Activated CD4-positive, alpha-beta T cell treated with anti-CD3 and anti-CD28 coated beads for 36 hours (primary cell): ENCODE measurements at regions not wholly inside any gene's neighbourhood (a gene's known extent, or its start where the extent isn't known, plus 50 kb on each side); places are given as distances from the start of the nearest gene placed in this dataset.

ENCODE experiments used
- ATAC-seq: fragments of 200-7000 bp; cut with Tn5 transposase; one replicate; pipeline ENCODE4 v1.10.0; 2021; ENCODE audit warnings: mild to moderate bottlenecking, moderate library complexity
- CTCF ChIA-PET: fragments of 350-600 bp; sonication (Branson Sonifier 250); formaldehyde crosslinking; loops from one replicate; lab custom pipeline; 2021; ENCODE audit warnings: antibody characterized with exemption; lab: Charles Lee
- POLR2A ChIA-PET: fragments of 350-600 bp; sonication (Branson Sonifier 250); formaldehyde crosslinking; loops from one replicate; lab custom pipeline; 2021; ENCODE audit warnings: antibody characterized with exemption, inconsistent platforms; lab: Charles Lee
- DNase-seq: peaks from one replicate; pipeline ENCODE4 v3.0.0-alpha.2; 2020
- H3K27ac Mint-ChIP-seq: one replicate; pipeline ENCODE4 v1.8.0; 2021; ENCODE audit warnings: mixed read lengths
- H3K27me3 Mint-ChIP-seq: one replicate; pipeline ENCODE4 v1.8.0; 2021; ENCODE audit warnings: mixed read lengths
- H3K36me3 Mint-ChIP-seq: one replicate; pipeline ENCODE4 v1.8.0; 2021; ENCODE audit warnings: low read depth, mixed read lengths
- H3K4me1 Mint-ChIP-seq: one replicate; pipeline ENCODE4 v1.8.0; 2021; ENCODE audit warnings: mixed read lengths
- H3K4me3 Mint-ChIP-seq: one replicate; pipeline ENCODE4 v1.8.0; 2021; ENCODE audit warnings: mild to moderate bottlenecking, moderate library complexity, mixed read lengths
- H3K9me3 Mint-ChIP-seq: one replicate; pipeline ENCODE4 v1.8.0; 2021; ENCODE audit warnings: low read depth, mixed read lengths
- intact Hi-C, 2 experiments: fragments of 100-400 bp; cut with DNase I in 1 of 2; cut with micrococcal nuclease in 1 of 2; formaldehyde crosslinking; loops; one replicate each; pipeline versions ENCODE4 v1.14.2 to v1.15.1; 2022 to 2024; cut with DNase I, micrococcal nuclease

DNA sequence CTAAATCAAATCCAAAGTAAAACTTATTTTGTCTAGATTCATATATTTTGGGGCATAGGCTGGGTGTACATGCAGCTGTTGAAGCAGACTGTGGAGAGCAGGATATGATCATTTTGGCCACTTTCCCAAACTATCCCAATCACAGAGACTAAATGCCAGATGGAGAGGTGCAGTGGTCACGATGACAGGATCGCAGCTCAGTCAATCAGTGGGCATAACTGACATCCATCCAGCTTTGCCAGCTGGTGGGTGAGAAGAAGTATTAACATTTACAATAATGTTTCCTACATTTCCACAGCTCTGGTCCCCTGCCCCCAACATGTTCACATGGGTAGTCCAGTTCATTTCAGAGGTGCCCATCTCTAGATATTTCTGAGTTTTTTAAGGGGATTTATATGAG is 255.5 kb upstream of the SESN3 start:
- DNase-seq = no peak
- ATAC-seq = no peak
- Mint-ChIP-seq H3K9me3 (peaks cover under 1% of the 10 kb centered on the region), H3K27ac (no peak overlapping the region), H3K27me3 (no peaks in the 10 kb centered on the region), H3K4me3 (no peak overlapping the region), H3K4me1 (peaks cover 2% of the 10 kb centered on the region), H3K36me3 (peaks cover under 1% of the 10 kb centered on the region)
- ChIA-PET POLR2A (no interaction called here), CTCF (interaction anchor here (0.6 to 0.7 kb wide), 2 partner anchors 355 to 1011 kb away, joined by 3 to 4 read pairs; no protein-coding TSS in a partner anchor)
- intact Hi-C loops = no loop called here

DNA sequence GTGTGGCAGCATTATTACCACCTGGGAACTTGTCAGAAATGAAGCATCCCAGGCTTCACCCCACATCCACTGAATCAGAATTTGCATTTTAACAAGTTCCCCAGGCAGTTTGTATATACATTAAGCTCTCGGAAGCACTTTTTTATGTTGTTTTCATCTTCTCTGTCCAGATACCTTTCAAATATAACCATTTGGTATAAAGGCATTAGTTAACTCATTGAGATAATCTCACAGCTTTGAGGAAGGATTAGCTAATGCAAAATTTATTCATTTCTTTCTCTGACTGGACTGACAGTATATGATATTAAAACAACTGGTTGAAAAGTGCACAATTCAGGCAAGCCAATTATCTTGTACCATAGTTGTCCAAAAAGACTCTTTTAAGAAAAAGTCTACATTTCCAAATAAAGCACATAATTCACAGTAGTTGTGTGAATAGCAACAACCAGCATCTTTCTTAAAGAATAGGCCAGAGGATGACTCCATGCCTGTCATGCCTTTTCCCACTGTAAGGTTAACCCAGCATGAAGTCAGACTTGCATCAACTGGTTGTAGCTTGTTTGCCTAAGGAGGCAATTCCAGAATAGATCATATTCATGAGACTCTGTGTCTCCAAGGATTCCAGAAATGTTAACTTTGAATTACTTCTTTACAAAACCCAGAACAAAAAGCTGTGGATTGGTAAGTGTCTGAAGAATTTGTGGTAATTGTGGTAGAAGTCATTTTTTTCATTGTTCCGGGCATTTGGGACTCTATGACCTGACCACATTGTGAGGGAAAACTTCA is 254.3 kb upstream of the SESN3 start:
- H3K4me3 Mint-ChIP-seq = no peak overlapping the region
- peaks cover 2% of the 10 kb centered on the region for H3K4me1 Mint-ChIP-seq
- H3K36me3 Mint-ChIP-seq = no peaks in the 10 kb centered on the region
- CTCF ChIA-PET = interaction anchor here (0.6 kb wide), 1 partner anchor 220 kb away, joined by 3 read pairs; no protein-coding TSS in a partner anchor
- H3K27me3 Mint-ChIP-seq = no peaks in the 10 kb centered on the region
- POLR2A ChIA-PET = no interaction called here
- no peaks in the 10 kb centered on the region for H3K9me3 Mint-ChIP-seq
- no peak for ATAC-seq
- intact Hi-C loops = no loop called here
- H3K27ac Mint-ChIP-seq = no peak overlapping the region
- no peak for DNase-seq

- POLR2A ChIA-PET = no interaction called here
- CTCF ChIA-PET = no interaction called here
- H3K4me1 Mint-ChIP-seq = peaks cover 2% of the 10 kb centered on the region
- H3K36me3 Mint-ChIP-seq = no peaks in the 10 kb centered on the region
- no peaks in the 10 kb centered on the region for H3K9me3 Mint-ChIP-seq
- no peaks in the 10 kb centered on the region for H3K27me3 Mint-ChIP-seq
- intact Hi-C loops = no loop called here
- no peak overlapping the region for H3K27ac Mint-ChIP-seq
- no peak for ATAC-seq
- no peak overlapping the region for H3K4me3 Mint-ChIP-seq
- DNase-seq = no peak
Measured at GRCh38 chr11:95483339-95483738, 252.3 kb upstream of the SESN3 start.

- POLR2A ChIA-PET = no interaction called here
- CTCF ChIA-PET = interaction anchor here (1.0 kb wide), 1 partner anchor 227 kb away, joined by 3 read pairs; no protein-coding TSS in a partner anchor
- Mint-ChIP-seq H3K4me3 (no peak overlapping the region), H3K27ac (no peak overlapping the region), H3K4me1 (no peaks in the 10 kb centered on the region), H3K9me3 (no peaks in the 10 kb centered on the region), H3K36me3 (no peaks in the 10 kb centered on the region), H3K27me3 (no peaks in the 10 kb centered on the region)
- intact Hi-C loops = no loop called here
- DNase-seq (no peak), ATAC-seq (no peak)
Measured at GRCh38 chr11:95478003-95478402, 247.0 kb upstream of the SESN3 start.

DNA sequence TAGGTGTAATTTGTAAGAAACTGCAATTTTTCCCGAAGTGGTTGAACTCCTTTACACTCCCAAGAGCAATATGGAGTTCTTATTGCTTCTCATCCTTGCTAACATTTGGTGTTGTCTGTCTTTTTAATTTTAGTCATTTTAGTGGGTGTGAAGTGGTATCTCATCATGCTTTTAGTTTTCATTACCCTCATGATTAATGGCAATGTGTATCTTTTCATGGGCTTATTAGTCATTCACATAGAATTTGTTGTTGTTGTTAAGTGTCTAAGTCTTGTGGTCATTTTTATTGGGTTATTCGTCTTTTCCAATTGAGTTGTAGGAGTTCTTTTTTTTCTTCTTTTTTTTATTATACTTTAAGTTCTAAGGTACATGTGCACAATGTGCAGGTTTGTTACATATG is 238.3 kb upstream of the SESN3 start:
- intact Hi-C loops = no loop called here
- H3K9me3 Mint-ChIP-seq = no peaks in the 10 kb centered on the region
- H3K4me3 Mint-ChIP-seq = no peak overlapping the region
- H3K27me3 Mint-ChIP-seq = no peaks in the 10 kb centered on the region
- ChIA-PET CTCF (no interaction called here), POLR2A (no interaction called here)
- no peak overlapping the region for H3K27ac Mint-ChIP-seq
- H3K4me1 Mint-ChIP-seq = no peaks in the 10 kb centered on the region
- DNase-seq (no peak), ATAC-seq (no peak)
- H3K36me3 Mint-ChIP-seq = no peaks in the 10 kb centered on the region

- no peak for DNase-seq
- no peaks in the 10 kb centered on the region for H3K4me1 Mint-ChIP-seq
- ATAC-seq = no peak
- intact Hi-C loops = no loop called here
- POLR2A ChIA-PET = no interaction called here
- H3K27me3 Mint-ChIP-seq = no peaks in the 10 kb centered on the region
- CTCF ChIA-PET = interaction anchor here (1.1 kb wide), 1 partner anchor 239 kb away, joined by 3 read pairs; no protein-coding TSS in a partner anchor
- no peaks in the 10 kb centered on the region for H3K36me3 Mint-ChIP-seq
- no peaks in the 10 kb centered on the region for H3K9me3 Mint-ChIP-seq
- H3K4me3 Mint-ChIP-seq = no peak overlapping the region
- H3K27ac Mint-ChIP-seq = no peak overlapping the region
Measured at GRCh38 chr11:95466416-95466815, 235.4 kb upstream of the SESN3 start.

DNA sequence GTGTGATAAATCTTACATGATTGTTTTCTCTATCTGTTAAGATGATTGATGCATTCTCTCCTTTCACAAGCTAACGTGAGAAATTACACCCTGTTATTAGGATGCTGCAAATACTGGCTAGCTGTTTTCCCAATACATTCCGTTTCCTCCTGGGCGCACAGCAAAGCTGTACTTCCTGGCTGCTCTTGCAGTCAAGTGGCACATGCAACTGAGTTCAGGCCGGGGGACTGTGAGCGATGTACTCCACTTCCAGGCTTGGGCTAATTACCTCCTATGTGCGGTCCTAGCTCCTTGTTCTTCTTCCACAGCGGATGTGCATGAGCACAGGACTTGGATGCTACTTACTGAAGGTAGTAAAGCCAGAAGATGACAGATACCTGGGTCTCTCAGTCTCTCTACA is 234.9 kb upstream of the SESN3 start:
- no peak for ATAC-seq
- intact Hi-C loops = no loop called here
- ChIA-PET CTCF (interaction anchor here (1.1 kb wide), 1 partner anchor 239 kb away, joined by 3 read pairs; no protein-coding TSS in a partner anchor), POLR2A (no interaction called here)
- H3K9me3 Mint-ChIP-seq = no peaks in the 10 kb centered on the region
- no peak overlapping the region for H3K27ac Mint-ChIP-seq
- no peaks in the 10 kb centered on the region for H3K36me3 Mint-ChIP-seq
- no peak for DNase-seq
- H3K4me3 Mint-ChIP-seq = no peak overlapping the region
- H3K27me3 Mint-ChIP-seq = no peaks in the 10 kb centered on the region
- H3K4me1 Mint-ChIP-seq = no peaks in the 10 kb centered on the region

DNA sequence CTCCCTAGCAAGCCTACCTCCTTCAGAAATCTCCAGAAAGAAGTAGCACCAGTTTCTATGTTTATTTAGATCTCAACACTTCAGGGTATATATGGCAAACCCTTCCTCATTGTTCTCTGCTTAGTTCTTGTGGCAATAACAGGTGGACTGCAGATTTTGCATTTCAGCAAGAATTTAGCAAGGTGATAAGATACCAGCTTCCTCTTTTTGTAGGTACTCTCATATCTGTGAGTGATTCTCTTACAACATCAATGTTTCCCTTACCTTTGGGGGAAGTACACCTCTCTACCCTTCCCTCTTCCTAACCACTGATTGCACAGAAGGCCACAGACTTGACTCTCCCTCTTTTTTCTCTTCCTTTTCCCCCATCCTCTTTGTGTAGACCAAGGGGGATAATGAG is 230.9 kb upstream of the SESN3 start:
- CTCF ChIA-PET = interaction anchor here (0.5 to 0.9 kb wide), 2 partner anchors 102 to 249 kb away, joined by 3 to 4 read pairs; no protein-coding TSS in a partner anchor
- Mint-ChIP-seq H3K4me1 (no peaks in the 10 kb centered on the region), H3K27me3 (no peaks in the 10 kb centered on the region), H3K27ac (no peak overlapping the region), H3K4me3 (no peak overlapping the region), H3K36me3 (no peaks in the 10 kb centered on the region), H3K9me3 (no peaks in the 10 kb centered on the region)
- ATAC-seq (no peak), DNase-seq (no peak)
- intact Hi-C loops = no loop called here
- POLR2A ChIA-PET = no interaction called here

DNA sequence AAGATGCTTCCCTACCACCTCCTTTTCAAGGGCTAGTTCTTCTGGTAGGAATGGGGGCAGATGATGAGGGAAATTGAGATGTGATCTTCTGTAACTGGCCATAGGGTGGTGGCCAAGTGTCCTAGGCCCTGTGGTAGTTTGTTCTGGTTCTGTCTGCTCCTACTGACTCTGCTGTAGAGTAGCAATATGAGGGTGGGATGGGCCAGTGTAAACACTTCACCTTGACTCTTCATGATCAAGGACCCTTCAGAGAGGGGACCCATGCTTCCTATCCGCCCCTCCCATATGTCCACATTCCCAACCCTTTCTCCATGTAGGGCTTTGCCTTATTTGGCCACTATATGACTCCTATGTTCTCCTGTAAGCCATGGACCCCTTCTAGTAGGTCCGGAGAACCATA is 230.3 kb upstream of the SESN3 start:
- Mint-ChIP-seq H3K4me3 (no peak overlapping the region), H3K9me3 (no peaks in the 10 kb centered on the region), H3K4me1 (no peaks in the 10 kb centered on the region), H3K27ac (no peak overlapping the region), H3K27me3 (no peaks in the 10 kb centered on the region), H3K36me3 (no peaks in the 10 kb centered on the region)
- DNase-seq (no peak), ATAC-seq (no peak)
- POLR2A ChIA-PET = no interaction called here
- CTCF ChIA-PET = interaction anchor here (0.5 kb wide), 1 partner anchor 103 kb away, joined by 3 read pairs; no protein-coding TSS in a partner anchor
- intact Hi-C loops = no loop called here

GRCh38 chr11:95459291-95460042 is 228.5 kb upstream of the SESN3 start:
- H3K36me3 Mint-ChIP-seq = no peaks in the 10 kb centered on the region
- no peaks in the 10 kb centered on the region for H3K4me1 Mint-ChIP-seq
- no peaks in the 10 kb centered on the region for H3K9me3 Mint-ChIP-seq
- no peaks in the 10 kb centered on the region for H3K27me3 Mint-ChIP-seq
- no peak overlapping the region for H3K4me3 Mint-ChIP-seq
- ATAC-seq (no peak), DNase-seq (no peak)
- H3K27ac Mint-ChIP-seq = no peak overlapping the region
- CTCF ChIA-PET = no interaction called here
- POLR2A ChIA-PET = no interaction called here
- intact Hi-C loops = no loop called here

DNA sequence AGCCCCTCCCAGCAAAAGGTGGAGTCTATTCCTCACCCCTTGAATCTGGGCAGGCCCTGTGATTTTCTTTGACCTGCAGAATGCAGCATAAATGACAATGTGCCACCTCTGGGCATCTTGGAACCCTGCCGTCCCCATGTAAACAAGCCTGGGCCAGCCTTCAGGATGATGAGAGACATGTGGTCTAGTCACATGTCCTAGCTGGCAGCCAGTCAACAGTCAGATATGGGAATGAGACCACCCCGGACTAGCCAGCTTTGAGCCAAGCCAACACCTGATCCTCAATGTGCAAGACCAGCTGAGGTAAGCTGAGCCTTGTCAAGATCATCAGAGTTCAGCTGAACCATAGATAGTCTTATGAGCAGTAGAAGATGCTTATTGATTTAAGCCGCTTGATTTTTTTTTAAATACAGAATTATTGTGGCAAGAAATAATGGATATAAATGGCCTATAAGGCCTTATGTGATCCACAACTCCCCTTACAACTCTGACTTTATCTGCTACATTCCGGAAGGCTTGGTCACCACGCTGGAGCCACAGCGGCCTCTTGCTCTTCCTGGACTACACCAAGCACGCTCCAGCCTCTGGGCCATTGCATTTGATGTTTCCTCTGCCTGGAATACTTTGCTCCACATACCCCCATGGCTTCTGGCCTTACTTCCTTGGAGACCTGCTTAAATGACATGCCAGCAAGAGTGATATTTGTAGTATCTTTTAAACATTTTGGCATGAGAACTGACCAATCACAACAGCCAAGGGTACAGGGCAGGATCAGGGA is 225.9 kb upstream of the SESN3 start:
- CTCF ChIA-PET = interaction anchor here (0.7 to 1.1 kb wide), 2 partner anchors 14 to 248 kb away, joined by 3 to 4 read pairs; no protein-coding TSS in a partner anchor
- no peak for DNase-seq
- no peak for ATAC-seq
- no peaks in the 10 kb centered on the region for H3K36me3 Mint-ChIP-seq
- H3K4me1 Mint-ChIP-seq = no peaks in the 10 kb centered on the region
- H3K27ac Mint-ChIP-seq = no peak overlapping the region
- H3K4me3 Mint-ChIP-seq = no peak overlapping the region
- no peaks in the 10 kb centered on the region for H3K27me3 Mint-ChIP-seq
- no peaks in the 10 kb centered on the region for H3K9me3 Mint-ChIP-seq
- POLR2A ChIA-PET = interaction anchor here (0.5 kb wide), 1 partner anchor 496 kb away, joined by 3 read pairs; no protein-coding TSS in a partner anchor
- intact Hi-C loops = no loop called here
